Muscle of back (tissue), 3 donors: ENCODE measurements at regions not wholly inside any gene's neighbourhood (a gene's known extent, or its start where the extent isn't known, plus 50 kb on each side); places are given as distances from the start of the nearest gene placed in this dataset.
"Not testable (repeated sequence)": the region's sequence is repeated elsewhere in the genome, so short reads cannot be mapped to it uniquely, and the experiment has no call there.

Source experiments
- DNase-seq, 3 donors: peaks; one replicate each; pipeline versions ENCODE4 v3.0.0 to v3.0.0-alpha.2; 2013

- peak in 1 of 3 donors; percentile 21 for DNase-seq
These were observed 460.7 kb upstream of the RASGRP1 start for GRCh38 chr15:39025321-39025720.

GRCh38 chr15:39025881-39026280 is 461.3 kb upstream of the RASGRP1 start:
- no peak for DNase-seq

GRCh38 chr15:39028069-39028468 is 463.5 kb upstream of the RASGRP1 start:
- peak in 1 of 3 donors; percentile 12 for DNase-seq

- DNase-seq: no peak
These were observed 465.1 kb upstream of the RASGRP1 start for GRCh38 chr15:39029741-39030140.

GRCh38 chr15:39030291-39031070 is 465.9 kb upstream of the RASGRP1 start:
- DNase-seq: no peak

GRCh38 chr15:39031596-39031995 is 467.0 kb upstream of the RASGRP1 start:
- peak in 1 of 3 donors; percentile 19 for DNase-seq

- DNase-seq: no peak
These were observed 470.2 kb upstream of the RASGRP1 start for GRCh38 chr15:39034816-39035215.

GRCh38 chr15:39037611-39038010 is 473.0 kb upstream of the RASGRP1 start:
- not testable (repeated sequence) for DNase-seq

GRCh38 chr15:39040861-39041260 is 476.2 kb upstream of the RASGRP1 start:
- DNase-seq: no peak

- no peak for DNase-seq
These were observed 477.4 kb upstream of the RASGRP1 start for GRCh38 chr15:39041979-39042495.

GRCh38 chr15:39051626-39052322 is 487.2 kb upstream of the RASGRP1 start:
- DNase-seq: no peak

- DNase-seq: no peak
These were observed 487.7 kb upstream of the RASGRP1 start for GRCh38 chr15:39052323-39052705.

- DNase-seq: no peak
These were observed 488.9 kb upstream of the RASGRP1 start for GRCh38 chr15:39053480-39053879.

GRCh38 chr15:39054128-39054732 is 489.6 kb upstream of the RASGRP1 start:
- DNase-seq: peak in 1 of 3 donors; percentile 16

- no peak for DNase-seq
These were observed 491.7 kb upstream of the RASGRP1 start for GRCh38 chr15:39056357-39056756.

- DNase-seq: no peak
These were observed 493.9 kb upstream of the RASGRP1 start for GRCh38 chr15:39058351-39059131.

- no peak for DNase-seq
These were observed 495.3 kb upstream of the RASGRP1 start for GRCh38 chr15:39059917-39060316.

GRCh38 chr15:39061952-39062464 is 497.4 kb upstream of the RASGRP1 start:
- no peak for DNase-seq

- no peak for DNase-seq
These were observed 502.1 kb upstream of the RASGRP1 start for GRCh38 chr15:39066677-39067076.

- DNase-seq: no peak
These were observed 506.4 kb upstream of the THBS1 start for GRCh38 chr15:39074341-39074985.

- peak in 1 of 3 donors; percentile 56 for DNase-seq
These were observed 505.6 kb upstream of the THBS1 start for GRCh38 chr15:39075311-39075710.
